WTC11 (cell line): ENCODE measurements at regions not wholly inside any gene's neighbourhood (a gene's known extent, or its start where the extent isn't known, plus 50 kb on each side); places are given as distances from the start of the nearest gene placed in this dataset.

Source experiments
- CTCF ChIP-seq: fragments of 200-600 bp; IDR thresholded peaks from 2 replicates; pipeline ENCODE4 v1.8.0; 2022; ENCODE audit warnings: antibody characterized with exemption
- E2F5 ChIP-seq: sonication (generic); formaldehyde crosslinking; IDR thresholded peaks from 2 replicates; pipeline ENCODE4 v1.8.1; 2022; ENCODE audit warnings: mild to moderate bottlenecking, moderate library complexity, missing genetic modification reagents
- FOXP4 ChIP-seq: sonication (generic); formaldehyde crosslinking; IDR thresholded peaks from 2 replicates; pipeline ENCODE4 v1.8.0; 2022; ENCODE audit warnings: mild to moderate bottlenecking, missing genetic modification reagents
- MAX ChIP-seq: sonication (generic); formaldehyde crosslinking; IDR thresholded peaks from 2 replicates; pipeline ENCODE4 v1.8.0; 2022; ENCODE audit warnings: mild to moderate bottlenecking, missing genetic modification reagents
- TP53 ChIP-seq: sonication (generic); formaldehyde crosslinking; IDR thresholded peaks from 2 replicates; pipeline ENCODE4 v1.8.1; 2023; ENCODE audit warnings: mild to moderate bottlenecking, missing genetic modification reagents
- ZNF317 ChIP-seq: sonication (generic); formaldehyde crosslinking; IDR thresholded peaks from 2 replicates; pipeline ENCODE4 v1.8.1; 2023; ENCODE audit warnings: low read depth, mild to moderate bottlenecking, moderate library complexity, missing genetic modification reagents, borderline replicate concordance
- ZNF671 ChIP-seq: fragments of 250-450 bp; sonication (Bioruptor Pico); IDR thresholded peaks from 2 replicates; pipeline ENCODE4 v1.8.0; 2021; ENCODE audit warnings: mild to moderate bottlenecking

GRCh38 chr12:92233346-92234015, 87.8 kb upstream of the BTG1 start:
- TF ChIP-seq FOXP4 (no peak), ZNF317 (no peak), CTCF (no peak), MAX (no peak), ZNF671 (CRISPR knock-in tag) (no peak), E2F5 (CRISPR knock-in tag) (no peak), TP53 (no peak)
